ENCODE measurements at regions not wholly inside any gene's neighbourhood (a gene's known extent, or its start where the extent isn't known, plus 50 kb on each side); places are given as distances from the start of the nearest gene placed in this dataset.

GRCh38 chr3:157705258-157705657, 202.0 kb upstream of the VEPH1 start:
- DNase-seq, result no peak

GRCh38 chr3:157700405-157700804, 197.2 kb upstream of the VEPH1 start:
- peak in 1 of 14 donors; percentile 1 for DNase-seq

GRCh38 chr3:157695586-157695985, 192.4 kb upstream of the VEPH1 start:
- no peak for DNase-seq

GRCh38 chr3:157695103-157695502, 191.9 kb upstream of the VEPH1 start:
- no peak for DNase-seq

- no peak for DNase-seq
Measured at GRCh38 chr3:157693762-157694161, 190.5 kb upstream of the VEPH1 start.

- no peak for DNase-seq
Measured at GRCh38 chr3:157692468-157692867, 189.3 kb upstream of the VEPH1 start.

GRCh38 chr3:157683668-157684067, 180.5 kb upstream of the VEPH1 start:
- DNase-seq, result no peak

- DNase-seq, result no peak
Measured at GRCh38 chr3:157672061-157672460, 168.8 kb upstream of the VEPH1 start.

GRCh38 chr3:157671656-157672055, 168.4 kb upstream of the VEPH1 start:
- DNase-seq, result no peak

GRCh38 chr3:157669416-157669815, 166.2 kb upstream of the VEPH1 start:
- DNase-seq, result no peak

GRCh38 chr3:157667493-157667892, 164.3 kb upstream of the VEPH1 start:
- no peak for DNase-seq

GRCh38 chr3:157662171-157662570, 159.0 kb upstream of the VEPH1 start:
- DNase-seq, result no peak

GRCh38 chr3:157660847-157661246, 157.6 kb upstream of the VEPH1 start:
- no peak for DNase-seq

GRCh38 chr3:157652366-157652765, 149.2 kb upstream of the VEPH1 start:
- DNase-seq, result no peak

GRCh38 chr3:157650699-157651098, 147.5 kb upstream of the VEPH1 start:
- no peak for DNase-seq

GRCh38 chr3:157650172-157650571, 147.0 kb upstream of the VEPH1 start:
- DNase-seq, result no peak

GRCh38 chr3:157649511-157649910, 146.3 kb upstream of the VEPH1 start:
- DNase-seq, result no peak

GRCh38 chr3:157647820-157648219, 144.6 kb upstream of the VEPH1 start:
- DNase-seq, result no peak

- DNase-seq, result peak in 2 of 14 donors; percentile 1 to 21
Measured at GRCh38 chr3:157639756-157640426, 136.7 kb upstream of the VEPH1 start.

- DNase-seq, result no peak
Measured at GRCh38 chr3:157637866-157638265, 134.7 kb upstream of the VEPH1 start.

- DNase-seq, result no peak
Measured at GRCh38 chr3:157633241-157633640, 130.0 kb upstream of the VEPH1 start.

GRCh38 chr3:157632075-157632474, 128.9 kb upstream of the VEPH1 start:
- no peak for DNase-seq

GRCh38 chr3:157631478-157631877, 128.3 kb upstream of the VEPH1 start:
- no peak for DNase-seq

GRCh38 chr3:157626817-157627216, 123.6 kb upstream of the VEPH1 start:
- no peak for DNase-seq

GRCh38 chr3:157624801-157625200, 121.6 kb upstream of the VEPH1 start:
- DNase-seq, result no peak
